Mucosa of descending colon (tissue), 3 donors: ENCODE measurements at regions not wholly inside any gene's neighbourhood (a gene's known extent, or its start where the extent isn't known, plus 50 kb on each side); places are given as distances from the start of the nearest gene placed in this dataset.

Experiments
- ATAC-seq: fragments of 200-7000 bp; cut with Tn5 transposase; one replicate; pipeline ENCODE4 v1.9.1; 2020; ENCODE audit warnings: mild to moderate bottlenecking, moderate library complexity
- DNase-seq, 3 donors: peaks; one replicate each; pipeline ENCODE4 v3.0.0-alpha.2; 2020
- H3K36me3 ChIP-seq: fragments of 200-600 bp; one replicate; pipeline ENCODE4 v1.8.0; 2021; ENCODE audit warnings: low read depth, mild to moderate bottlenecking
- H3K4me1 ChIP-seq: fragments of 200-600 bp; one replicate; pipeline ENCODE4 v1.8.0; 2021; ENCODE audit warnings: low read depth, mild to moderate bottlenecking
- H3K4me3 ChIP-seq: fragments of 200-600 bp; one replicate; pipeline ENCODE4 v1.8.0; 2021; ENCODE audit warnings: mild to moderate bottlenecking
- H3K9me3 ChIP-seq: fragments of 200-600 bp; one replicate; pipeline ENCODE4 v1.8.0; 2021; ENCODE audit warnings: mild to moderate bottlenecking
- CTCF ChIP-seq: fragments of 200-600 bp; IDR thresholded peaks from one replicate; pipeline ENCODE4 v1.8.0; 2022; ENCODE audit warnings: antibody characterized with exemption, mild to moderate bottlenecking
- intact Hi-C, 2 donors: fragments of 100-400 bp; cut with DNase I in 1 of 2; cut with micrococcal nuclease in 1 of 2; formaldehyde crosslinking; loops; one replicate each; pipeline versions ENCODE4 v1.11.0 to v1.11.1; 2022; cut with DNase I, micrococcal nuclease
- donor health status: DM: no; HTN: no; CAD: no; lungs with moderate emphysema.
- donor health status: DM: no; HTN: no; CAD: no.
- donor health status: DM: no; HTN: yes; CAD: no.

DNA sequence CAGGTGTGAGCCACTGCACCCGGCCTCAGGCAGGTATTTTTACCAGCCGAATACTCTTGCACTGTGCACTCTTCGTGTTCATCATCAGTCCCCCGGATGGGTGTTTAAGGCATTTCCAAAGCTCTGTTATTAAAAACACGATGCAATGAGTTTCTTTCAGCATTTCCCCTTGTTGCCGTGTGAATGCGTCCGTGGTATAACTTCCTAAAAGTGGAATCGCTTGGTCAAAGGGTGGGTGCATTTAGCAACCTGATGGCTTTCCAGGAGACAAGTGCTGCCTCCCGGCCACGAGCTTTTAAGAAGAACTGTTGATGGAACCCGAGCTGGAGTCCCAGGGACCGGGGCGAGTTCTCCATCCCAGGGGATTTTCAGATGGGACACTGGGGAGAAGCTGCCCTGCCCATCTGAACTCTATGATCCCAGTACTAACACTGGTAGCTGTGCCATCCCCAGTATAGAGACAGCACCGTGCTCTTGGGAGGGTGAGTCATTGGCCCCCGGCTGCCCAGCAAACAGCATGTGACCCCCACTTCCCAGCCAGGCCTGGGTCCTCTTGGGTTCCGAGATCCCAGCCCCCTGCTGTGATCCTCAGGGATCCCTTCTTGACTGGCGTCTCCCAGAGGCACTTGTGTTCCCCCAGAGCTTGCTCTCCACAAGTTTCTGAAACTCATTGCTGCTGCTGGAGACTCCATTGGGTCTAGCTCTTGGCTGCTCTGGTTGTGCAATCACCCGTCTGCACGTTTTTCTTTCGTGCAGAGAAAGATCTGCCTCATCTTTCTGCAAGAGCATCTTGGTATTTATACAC, 169.5 kb upstream of the IER5L start:
- Histone ChIP-seq H3K4me3 (no peak overlapping the region), H3K36me3 (no peaks in the 10 kb centered on the region), H3K4me1 (no peaks in the 10 kb centered on the region), H3K9me3 (no peaks in the 10 kb centered on the region)
- intact Hi-C loops: no loop called here
- DNase-seq (peak in 1 of 3 donors; percentile 5), ATAC-seq (peak; percentile 27)
- TF ChIP-seq CTCF: no peak

- H3K9me3 ChIP-seq: no peaks in the 10 kb centered on the region
- H3K4me1 ChIP-seq: no peaks in the 10 kb centered on the region
- ATAC-seq (no peak), DNase-seq (peak in 1 of 3 donors; percentile 27)
- no peak for TF ChIP-seq CTCF
- intact Hi-C loops: no loop called here
- H3K36me3 ChIP-seq: no peaks in the 10 kb centered on the region
- no peak overlapping the region for H3K4me3 ChIP-seq
These were observed 168.0 kb upstream of the IER5L start for GRCh38 chr9:129346046-129346445.

- ATAC-seq (no peak), DNase-seq (no peak)
- Histone ChIP-seq H3K4me3 (no peak overlapping the region), H3K9me3 (no peaks in the 10 kb centered on the region), H3K36me3 (no peaks in the 10 kb centered on the region), H3K4me1 (no peaks in the 10 kb centered on the region)
- TF ChIP-seq CTCF: no peak
- intact Hi-C loops: no loop called here
These were observed 166.8 kb upstream of the IER5L start for GRCh38 chr9:129344641-129345495.

DNA sequence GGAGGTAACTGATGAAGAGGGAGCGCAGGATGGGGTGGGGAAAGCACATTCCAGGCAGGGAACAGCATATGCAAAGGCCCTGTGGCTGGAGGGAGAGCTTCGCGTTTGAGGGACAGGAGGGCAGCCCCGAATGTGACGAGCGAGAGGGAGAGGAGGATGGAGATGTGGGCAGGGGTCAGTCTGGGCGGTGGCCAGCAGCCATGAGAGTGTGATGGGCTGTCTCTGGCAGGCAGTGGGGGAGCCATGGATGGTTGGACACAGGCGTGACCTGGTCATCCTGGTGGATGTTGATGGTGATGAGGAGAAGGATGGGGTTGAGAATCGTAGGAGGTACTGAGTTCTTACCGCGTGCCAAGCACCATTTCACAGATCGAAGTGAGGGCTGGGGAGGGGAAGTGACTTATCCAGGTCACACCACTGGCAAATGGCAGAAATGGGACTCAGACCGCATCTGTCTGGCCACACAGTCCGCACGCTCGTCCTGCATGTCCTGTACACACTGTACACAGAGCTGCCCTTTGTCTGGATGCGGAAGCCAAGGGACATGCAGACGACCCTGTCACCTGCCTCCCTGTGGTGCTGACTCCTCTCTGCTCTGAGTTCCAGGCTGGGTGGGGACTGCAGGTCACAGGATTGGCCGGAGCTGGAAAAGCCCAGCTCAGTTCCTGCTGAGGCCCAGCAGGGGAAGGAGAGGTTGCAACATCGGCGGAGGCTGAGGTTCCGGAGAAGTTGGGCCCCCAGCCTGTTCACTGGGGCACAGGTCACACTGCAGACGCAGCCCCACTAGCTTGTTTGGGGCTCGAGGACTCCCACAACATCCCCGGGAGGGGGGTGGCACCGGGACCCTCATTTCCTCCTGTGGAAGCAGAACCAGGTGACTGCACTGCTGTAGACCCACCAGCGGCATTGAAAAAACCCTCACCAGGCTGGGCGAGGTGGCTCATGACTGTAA, 165.6 kb upstream of the IER5L start:
- H3K9me3 ChIP-seq: no peaks in the 10 kb centered on the region
- DNase-seq (peak in 2 of 3 donors; percentile 36 to 76), ATAC-seq (peak; percentile 60)
- no peaks in the 10 kb centered on the region for H3K36me3 ChIP-seq
- no peaks in the 10 kb centered on the region for H3K4me1 ChIP-seq
- intact Hi-C loops: no loop called here
- H3K4me3 ChIP-seq: no peak overlapping the region
- no peak for TF ChIP-seq CTCF
